Natural killer cell treated with Interleukin-12 subunit alpha and Interleukin-12 subunit beta and Interleukin-15 and Interleukin-18, amount 100 ng/mL, for 72 hours (primary cell): ENCODE measurements at regions not wholly inside any gene's neighbourhood (a gene's known extent, or its start where the extent isn't known, plus 50 kb on each side); places are given as distances from the start of the nearest gene placed in this dataset.
A peak's percentile ranks its signal among the peaks of the same experiment; 100 is the strongest.

ENCODE experiments used
- ATAC-seq, 2 donors: fragments of 150-1000 bp; cut with Tn5 transposase in 1 of 2; sonication (Bioruptor Pico), chemical (Tn5 transposase) in 1 of 2; 2 replicates each; pipeline ENCODE4 v1.10.0; 2021
- DNase-seq: peaks from one replicate; pipeline ENCODE4 v3.0.0; 2022; ENCODE audit warnings: low spot score
- H3K27ac Mint-ChIP-seq, 2 donors: 1 replicate in 1 of 2; 2 replicates in 1 of 2; pipeline ENCODE4 v1.8.0; 2022; ENCODE audit warnings: mixed read lengths in 2 of 2, mild to moderate bottlenecking in 1 of 2, moderate library complexity in 1 of 2
- H3K27me3 Mint-ChIP-seq, 2 donors: 1 replicate in 1 of 2; 2 replicates in 1 of 2; pipeline ENCODE4 v1.8.0; 2022; ENCODE audit warnings: mixed read lengths in 2 of 2
- H3K36me3 Mint-ChIP-seq: one replicate; pipeline ENCODE4 v1.8.0; 2022; ENCODE audit warnings: mixed read lengths
- H3K4me1 Mint-ChIP-seq, 2 donors: 1 replicate in 1 of 2; 2 replicates in 1 of 2; pipeline ENCODE4 v1.8.0; 2022; ENCODE audit warnings: low read depth in 2 of 2, mixed read lengths in 2 of 2, mild to moderate bottlenecking in 1 of 2
- H3K4me3 Mint-ChIP-seq: one replicate; pipeline ENCODE4 v1.8.0; 2022; ENCODE audit warnings: mixed read lengths
- H3K9me3 Mint-ChIP-seq: 2 replicates; pipeline ENCODE4 v1.8.0; 2022; ENCODE audit warnings: mixed read lengths

DNA sequence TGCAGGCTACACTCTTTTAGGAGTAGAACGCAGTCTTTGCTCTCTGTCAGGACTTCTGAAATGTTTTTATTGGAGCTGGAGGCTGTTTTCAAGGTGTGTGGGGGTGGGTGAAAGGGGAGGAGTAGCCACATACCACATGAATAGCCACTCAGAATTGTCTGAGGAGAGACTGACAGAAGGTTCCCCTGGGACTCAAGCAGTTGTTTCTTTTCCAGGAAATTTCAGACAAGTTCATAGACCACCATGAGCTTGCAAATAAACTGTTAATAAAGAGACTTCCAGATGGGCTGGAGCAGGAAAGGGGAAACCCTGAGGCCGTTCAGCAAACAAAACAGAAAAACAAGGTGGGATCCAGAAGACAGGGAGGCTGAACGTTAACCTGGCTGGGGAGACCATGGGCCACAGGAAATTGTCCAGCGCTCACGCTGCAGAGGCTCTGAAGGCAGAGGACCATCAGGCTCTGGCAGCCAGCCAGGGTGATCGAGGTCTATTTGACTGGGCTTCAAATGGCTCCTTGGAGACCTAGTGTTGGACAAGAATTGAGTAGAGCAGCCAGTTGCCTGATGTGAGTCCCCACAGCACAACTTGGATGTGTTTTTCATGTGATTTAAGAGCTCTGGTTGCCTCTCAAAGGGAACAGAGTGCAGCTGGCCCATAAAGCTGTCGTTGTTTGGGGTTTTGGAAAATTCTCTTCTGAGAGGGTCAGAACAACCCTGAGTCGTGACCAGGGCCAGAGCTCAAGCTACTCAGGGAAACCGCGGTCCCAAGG, 159.2 kb upstream of the RAI14 start:
- no peaks in the 10 kb centered on the region for H3K27me3 Mint-ChIP-seq
- no peak for DNase-seq
- H3K4me1 Mint-ChIP-seq, result peaks cover 60 to 66% of the 10 kb centered on the region in 2 donors
- ATAC-seq, result no peak
- peak overlapping the region; percentile 27 to 73 for H3K27ac Mint-ChIP-seq
- H3K36me3 Mint-ChIP-seq, result no peaks in the 10 kb centered on the region
- no peaks in the 10 kb centered on the region for H3K9me3 Mint-ChIP-seq
- peak overlapping the region; percentile 27 for H3K4me3 Mint-ChIP-seq

DNA sequence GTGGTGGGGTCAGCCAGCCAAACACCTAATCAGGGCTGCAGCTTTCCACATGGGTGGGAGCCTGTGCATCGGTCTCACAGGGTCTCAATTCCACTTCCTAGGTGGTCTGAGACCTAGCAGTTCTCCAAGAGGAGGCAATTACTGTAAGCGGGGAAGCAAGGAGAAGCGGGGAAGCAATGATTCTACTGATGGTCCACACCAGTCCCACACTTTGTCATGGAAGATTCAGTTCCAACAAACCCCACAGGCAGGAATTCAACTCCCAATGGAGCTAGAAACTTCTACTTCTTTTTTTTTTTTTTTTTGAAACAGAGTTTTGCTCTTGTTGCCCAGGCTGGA, 158.7 kb upstream of the RAI14 start:
- ATAC-seq (no peak), DNase-seq (no peak)
- H3K4me3 Mint-ChIP-seq, result no peak overlapping the region
- no peaks in the 10 kb centered on the region for H3K9me3 Mint-ChIP-seq
- H3K36me3 Mint-ChIP-seq, result no peaks in the 10 kb centered on the region
- H3K27ac Mint-ChIP-seq, result peak overlapping the region; percentile 27 to 73
- H3K27me3 Mint-ChIP-seq, result no peaks in the 10 kb centered on the region
- peaks cover 64 to 66% of the 10 kb centered on the region in 2 donors for H3K4me1 Mint-ChIP-seq

DNA sequence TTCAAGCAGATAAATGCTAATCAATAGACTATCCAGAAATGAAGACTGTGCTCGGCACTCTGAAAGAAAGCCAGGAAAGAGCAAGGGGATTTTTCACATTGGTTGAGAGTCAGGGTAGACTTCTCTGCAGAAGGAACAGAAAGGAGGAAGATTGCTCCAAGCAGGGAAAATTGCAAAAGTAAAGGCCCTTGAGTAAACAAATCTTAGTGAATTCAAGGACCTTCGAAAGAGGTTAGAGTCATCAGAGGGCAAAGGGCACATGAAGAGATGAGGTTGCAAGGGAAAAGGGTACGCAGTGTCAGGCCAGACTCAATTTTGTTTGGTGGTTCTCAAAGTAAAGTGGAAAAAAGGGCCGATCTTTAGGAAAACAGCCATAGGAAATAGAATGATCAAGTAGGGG, 157.6 kb upstream of the RAI14 start:
- peaks cover 54 to 60% of the 10 kb centered on the region in 2 donors for H3K4me1 Mint-ChIP-seq
- no peaks in the 10 kb centered on the region for H3K9me3 Mint-ChIP-seq

DNA sequence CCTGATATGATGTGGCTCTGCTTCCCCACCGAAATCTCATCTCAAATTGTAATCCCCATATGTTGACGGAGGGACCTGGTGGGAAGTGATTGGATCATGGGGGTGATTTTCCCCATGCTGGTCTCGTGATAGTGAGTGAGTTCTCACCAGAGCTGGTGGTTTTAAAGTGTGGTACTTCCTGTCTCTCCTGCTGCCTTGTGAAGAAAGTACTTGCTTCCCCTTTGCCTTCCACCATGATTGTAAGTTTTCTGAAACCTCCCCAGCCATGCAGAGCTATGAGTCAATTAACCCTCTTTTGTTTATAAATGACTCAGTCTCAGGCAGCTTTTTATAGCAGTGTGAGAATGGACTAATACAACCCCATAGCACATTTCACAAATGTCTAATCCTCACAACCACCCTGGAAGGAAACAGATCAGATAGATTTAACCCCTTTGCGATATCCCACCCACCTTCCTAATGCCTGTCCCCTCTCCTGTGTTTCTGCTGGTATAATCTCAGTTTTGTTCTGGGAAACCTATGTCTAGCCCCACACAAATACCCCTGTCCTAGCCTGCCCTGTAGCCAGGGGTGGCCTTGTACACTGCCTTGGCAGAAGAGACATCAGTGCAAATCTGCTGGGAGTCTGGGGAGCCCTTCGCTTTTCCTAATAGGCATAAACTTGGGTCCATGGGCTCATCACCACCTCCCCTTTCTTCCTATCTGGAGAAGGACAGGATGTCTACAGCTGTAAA, 157.0 kb upstream of the RAI14 start:
- Mint-ChIP-seq H3K4me1 (peaks cover 50 to 55% of the 10 kb centered on the region in 2 donors), H3K36me3 (no peaks in the 10 kb centered on the region), H3K4me3 (peak overlapping the region; percentile 42), H3K9me3 (no peaks in the 10 kb centered on the region), H3K27ac (peak overlapping the region; percentile 70 to 88), H3K27me3 (peaks cover 0 to 5% of the 10 kb centered on the region in 2 donors)
- ATAC-seq, result peak; percentile 93 to 94
- peak; percentile 78 for DNase-seq

More for the DNA sequence above, 157.6 kb upstream of the RAI14 start:
- ATAC-seq (no peak), DNase-seq (no peak)
- Mint-ChIP-seq H3K4me3 (peak overlapping the region; percentile 42), H3K36me3 (no peaks in the 10 kb centered on the region), H3K27ac (peak overlapping the region; percentile 70 to 88), H3K27me3 (no peaks in the 10 kb centered on the region)

DNA sequence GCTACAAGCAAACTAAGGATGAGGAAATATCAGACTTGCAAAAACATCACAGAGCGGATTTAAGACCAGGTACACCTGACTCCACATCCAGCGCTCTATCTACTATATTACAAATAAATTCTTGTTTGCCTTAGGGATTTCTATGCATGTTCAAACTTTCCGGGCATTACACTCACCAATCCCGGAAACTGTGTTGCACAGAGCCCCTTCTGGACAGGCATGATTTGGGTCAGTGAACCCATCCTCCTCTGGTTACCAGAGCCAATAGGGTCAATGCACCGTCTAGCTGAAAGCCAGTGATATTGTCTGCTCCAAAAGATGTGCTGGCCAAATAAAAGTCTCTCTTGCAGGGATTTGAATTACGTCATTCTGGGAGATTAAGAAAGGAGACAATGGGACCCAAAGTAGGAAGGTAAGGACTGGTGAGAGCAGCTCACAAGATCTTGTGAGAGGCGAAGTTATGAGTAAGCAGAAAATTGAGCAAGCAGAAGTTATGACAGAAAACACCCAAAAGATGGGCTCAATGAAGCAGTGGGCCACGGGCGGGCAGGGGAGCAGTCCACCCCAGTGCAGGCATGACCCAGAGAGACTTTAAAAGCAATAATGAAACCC, 155.8 kb upstream of the RAI14 start:
- no peak overlapping the region for H3K4me3 Mint-ChIP-seq
- no peaks in the 10 kb centered on the region for H3K36me3 Mint-ChIP-seq
- no peaks in the 10 kb centered on the region for H3K9me3 Mint-ChIP-seq
- no peak for DNase-seq
- peak overlapping the region; percentile 70 to 77 for H3K27ac Mint-ChIP-seq
- peaks cover 2 to 12% of the 10 kb centered on the region in 2 donors for H3K27me3 Mint-ChIP-seq
- ATAC-seq, result no peak
- peaks cover 38 to 43% of the 10 kb centered on the region in 2 donors for H3K4me1 Mint-ChIP-seq

DNA sequence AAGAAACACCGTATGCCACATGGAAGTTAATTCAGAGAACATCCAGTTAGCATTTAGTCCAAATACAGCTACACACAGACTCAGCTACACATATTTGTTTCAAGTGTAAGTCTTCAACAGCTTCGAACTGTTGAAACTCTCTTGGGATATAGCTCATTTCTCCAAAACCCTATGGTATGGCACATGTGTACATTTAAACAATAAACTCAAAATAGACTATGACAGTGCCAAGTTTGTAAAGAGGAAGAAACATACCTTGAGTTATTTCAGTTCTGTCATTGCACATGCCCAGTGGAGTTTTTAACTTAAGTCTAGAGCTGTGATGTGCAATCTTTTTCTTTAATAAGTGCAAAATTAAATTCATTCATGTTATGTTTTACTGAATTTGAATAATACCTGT, 155.1 kb upstream of the RAI14 start:
- Mint-ChIP-seq H3K36me3 (no peaks in the 10 kb centered on the region), H3K27me3 (peaks cover 3 to 12% of the 10 kb centered on the region in 2 donors), H3K4me3 (no peak overlapping the region), H3K4me1 (peaks cover 35 to 38% of the 10 kb centered on the region in 2 donors), H3K9me3 (no peaks in the 10 kb centered on the region), H3K27ac (peak overlapping the region in 1 of 2 donors; percentile 77)
- no peak for DNase-seq
- ATAC-seq, result no peak

DNA sequence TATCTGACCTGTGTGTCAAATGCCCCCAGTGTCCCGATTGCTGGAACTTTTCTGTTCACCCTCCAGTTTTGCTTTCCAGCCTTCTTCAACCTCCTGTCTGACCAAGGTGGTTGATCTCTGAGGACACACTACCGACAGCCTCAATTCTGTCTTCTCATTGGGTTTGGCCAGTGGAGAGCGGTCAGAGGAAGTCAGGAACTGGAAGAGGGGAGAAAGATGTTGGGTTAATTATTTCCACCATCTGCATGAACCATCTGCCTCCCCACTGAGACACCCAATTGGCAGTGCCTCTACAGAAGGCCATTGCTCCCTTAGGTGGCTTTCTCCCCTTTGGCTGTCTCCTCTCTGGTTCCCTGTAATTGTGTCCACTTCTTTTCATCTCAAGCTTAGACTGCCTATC, 154.3 kb upstream of the RAI14 start:
- peaks cover 3 to 12% of the 10 kb centered on the region in 2 donors for H3K27me3 Mint-ChIP-seq
- no peak overlapping the region for H3K4me3 Mint-ChIP-seq
- H3K4me1 Mint-ChIP-seq, result peaks cover 27 to 29% of the 10 kb centered on the region in 2 donors
- H3K27ac Mint-ChIP-seq, result no peak overlapping the region
- ATAC-seq (no peak), DNase-seq (no peak)
- H3K36me3 Mint-ChIP-seq, result no peaks in the 10 kb centered on the region
- no peaks in the 10 kb centered on the region for H3K9me3 Mint-ChIP-seq

DNA sequence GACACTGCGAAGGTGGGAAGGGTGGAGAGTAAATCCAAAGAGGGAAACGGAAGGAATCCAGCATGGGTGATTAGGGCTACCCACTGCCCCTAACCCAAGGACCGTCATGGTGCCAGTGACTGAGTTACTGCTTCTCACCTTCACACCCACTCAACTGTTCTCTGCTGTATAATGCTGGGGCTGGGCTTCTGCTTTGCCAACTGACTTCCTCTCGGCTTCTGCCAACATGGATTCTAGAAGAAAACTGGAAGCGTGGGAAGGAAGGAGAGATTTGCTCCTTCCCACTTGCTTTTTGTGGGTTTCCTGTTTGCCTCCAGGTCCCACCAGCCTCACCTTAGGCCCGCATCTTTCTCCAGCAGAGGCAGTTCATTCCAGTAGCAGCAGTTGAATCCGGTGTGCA, 153.5 kb upstream of the RAI14 start:
- Mint-ChIP-seq H3K27me3 (peaks cover 3 to 12% of the 10 kb centered on the region in 2 donors), H3K9me3 (no peaks in the 10 kb centered on the region), H3K27ac (peak overlapping the region in 1 of 2 donors; percentile 20), H3K4me3 (no peak overlapping the region), H3K36me3 (no peaks in the 10 kb centered on the region), H3K4me1 (peaks cover 21 to 23% of the 10 kb centered on the region in 2 donors)
- DNase-seq, result no peak
- no peak for ATAC-seq

DNA sequence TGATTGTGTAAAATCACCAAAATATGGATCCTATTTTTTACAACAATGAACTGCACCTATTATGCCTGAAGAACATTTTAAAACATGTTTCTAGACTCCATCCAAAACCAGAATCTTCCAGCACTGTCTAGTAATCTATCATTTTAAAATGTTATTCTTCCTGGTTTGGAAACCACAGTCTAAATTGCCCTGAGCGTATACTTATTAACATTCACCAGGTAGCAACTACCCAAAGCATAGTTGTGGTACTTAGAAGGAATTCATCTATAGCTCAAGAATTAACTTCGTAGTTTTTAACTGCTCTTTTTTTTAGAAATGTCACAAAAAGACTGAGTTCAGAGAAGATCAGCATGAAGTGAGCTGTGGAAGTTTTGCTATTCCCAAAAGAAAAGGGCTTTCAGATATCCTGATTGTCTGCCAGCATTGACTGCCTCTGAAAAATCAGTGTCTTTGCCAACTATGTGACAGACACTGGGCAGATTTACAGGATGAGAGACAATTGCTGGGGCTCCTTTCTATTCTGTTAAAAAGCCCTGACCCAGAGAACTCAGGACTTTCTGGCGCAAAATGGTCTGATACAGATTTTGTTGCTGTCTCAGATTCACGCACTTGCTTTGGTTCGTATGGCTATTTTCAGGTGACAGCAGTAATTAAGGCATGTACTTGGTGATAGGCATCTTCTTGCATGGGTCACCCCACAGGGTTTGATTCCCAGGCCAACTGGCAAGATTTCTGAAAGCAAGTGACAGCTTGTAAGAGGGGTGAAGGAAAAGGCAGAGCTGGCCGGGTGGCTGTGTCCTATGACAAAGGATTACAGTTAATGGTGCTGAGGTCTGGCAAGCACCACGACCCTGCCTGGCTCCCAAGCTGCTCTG, 152.5 kb upstream of the RAI14 start:
- no peaks in the 10 kb centered on the region for H3K9me3 Mint-ChIP-seq
- DNase-seq (no peak), ATAC-seq (no peak)
- no peak overlapping the region for H3K4me3 Mint-ChIP-seq
- peak overlapping the region in 1 of 2 donors; percentile 20 for H3K27ac Mint-ChIP-seq
- H3K36me3 Mint-ChIP-seq, result no peaks in the 10 kb centered on the region
- peaks cover 3 to 12% of the 10 kb centered on the region in 2 donors for H3K27me3 Mint-ChIP-seq
- H3K4me1 Mint-ChIP-seq, result peaks cover 18 to 19% of the 10 kb centered on the region in 2 donors

DNA sequence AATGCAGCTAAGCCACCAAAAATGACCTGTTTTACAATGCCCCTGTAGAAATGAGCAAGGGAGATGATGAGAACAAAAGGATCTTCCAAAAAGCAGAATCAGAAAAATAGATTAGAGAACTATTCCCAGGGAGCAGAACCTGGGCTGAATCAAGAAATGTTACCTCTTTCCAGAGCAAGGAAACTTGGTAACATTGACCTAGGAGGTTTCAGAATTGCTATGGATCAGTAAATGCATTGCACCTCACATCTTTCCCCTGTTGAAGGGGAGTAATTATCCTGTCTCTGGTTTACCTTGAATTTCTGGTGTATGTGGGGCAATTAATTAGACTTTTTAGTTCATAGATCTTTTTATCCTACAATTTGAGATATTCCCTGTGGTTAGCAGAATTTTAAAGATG, 151.2 kb upstream of the RAI14 start:
- H3K36me3 Mint-ChIP-seq, result no peaks in the 10 kb centered on the region
- no peak for DNase-seq
- H3K9me3 Mint-ChIP-seq, result no peaks in the 10 kb centered on the region
- H3K27ac Mint-ChIP-seq, result peak overlapping the region in 1 of 2 donors; percentile 13
- H3K4me1 Mint-ChIP-seq, result peaks cover 8 to 9% of the 10 kb centered on the region in 2 donors
- no peak overlapping the region for H3K4me3 Mint-ChIP-seq
- peaks cover 3 to 12% of the 10 kb centered on the region in 2 donors for H3K27me3 Mint-ChIP-seq
- no peak for ATAC-seq

DNA sequence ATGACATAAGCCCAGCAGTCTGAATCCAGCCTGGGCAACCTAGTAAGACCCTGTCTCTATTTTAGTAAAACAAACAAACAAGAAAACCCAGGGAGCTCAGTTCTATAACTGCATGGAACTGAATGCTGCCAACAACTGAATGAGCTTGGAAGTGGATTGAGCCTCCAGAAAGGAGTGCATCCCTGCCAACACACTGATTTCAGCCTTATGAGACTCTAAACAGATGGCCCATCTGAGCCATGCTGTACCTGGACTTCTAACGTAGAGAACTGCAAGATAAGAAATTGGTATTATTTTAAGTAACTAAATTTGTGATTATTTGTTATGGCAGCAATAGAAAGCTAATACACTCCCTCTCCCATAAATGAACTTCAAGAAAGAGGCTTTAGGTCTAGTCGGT, 150.4 kb upstream of the RAI14 start:
- peaks cover 3 to 12% of the 10 kb centered on the region in 2 donors for H3K27me3 Mint-ChIP-seq
- H3K9me3 Mint-ChIP-seq, result no peaks in the 10 kb centered on the region
- H3K4me1 Mint-ChIP-seq, result peaks cover 3 to 4% of the 10 kb centered on the region in 2 donors
- H3K4me3 Mint-ChIP-seq, result no peak overlapping the region
- no peaks in the 10 kb centered on the region for H3K36me3 Mint-ChIP-seq
- DNase-seq (no peak), ATAC-seq (no peak)
- peak overlapping the region in 1 of 2 donors; percentile 13 for H3K27ac Mint-ChIP-seq

DNA sequence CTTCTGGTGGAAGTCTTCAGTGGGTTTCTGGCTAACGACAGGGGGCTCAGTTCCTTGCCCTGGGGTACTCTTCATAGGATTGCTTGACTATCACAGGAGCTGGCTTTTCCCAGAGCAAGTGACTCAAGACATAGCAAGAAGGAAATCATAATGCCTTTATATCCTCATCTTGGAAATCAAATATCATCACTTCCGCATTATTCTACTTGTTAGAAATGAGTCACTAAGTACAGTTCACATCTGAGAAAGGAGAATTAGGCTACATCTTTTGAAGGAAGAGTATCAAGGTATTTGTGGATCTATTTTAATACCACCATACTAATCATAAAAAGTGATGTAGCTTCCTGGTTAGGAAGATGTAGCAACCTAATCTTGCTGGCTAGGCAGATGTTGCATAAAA, 148.2 kb upstream of the RAI14 start:
- Mint-ChIP-seq H3K36me3 (no peaks in the 10 kb centered on the region), H3K9me3 (no peaks in the 10 kb centered on the region), H3K27me3 (peaks cover 3 to 12% of the 10 kb centered on the region in 2 donors), H3K27ac (no peak overlapping the region), H3K4me3 (no peak overlapping the region), H3K4me1 (peaks cover 0 to 3% of the 10 kb centered on the region in 2 donors)
- DNase-seq (no peak), ATAC-seq (no peak)

DNA sequence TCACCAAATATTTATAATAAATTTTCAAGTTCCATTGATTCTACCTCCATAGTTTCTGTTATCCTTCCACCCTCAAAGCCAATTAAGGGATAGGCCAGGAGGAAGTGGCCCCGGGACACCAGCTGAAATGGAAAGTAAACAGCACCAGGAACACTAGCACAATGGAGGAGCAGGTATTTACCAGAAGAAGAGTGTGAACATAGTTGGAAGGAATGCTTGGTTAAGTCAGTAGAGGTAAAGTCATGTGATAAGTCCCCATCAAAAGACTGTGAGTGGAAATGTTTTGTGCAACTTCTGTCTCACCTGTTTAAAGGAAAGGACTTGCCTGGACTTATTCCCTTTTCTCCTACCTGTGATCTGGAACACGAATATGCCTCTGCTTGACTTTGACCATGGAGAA, 146.7 kb upstream of the RAI14 start:
- H3K27me3 Mint-ChIP-seq, result peaks cover 3 to 5% of the 10 kb centered on the region in 2 donors
- DNase-seq (no peak), ATAC-seq (no peak)
- H3K36me3 Mint-ChIP-seq, result no peaks in the 10 kb centered on the region
- no peak overlapping the region for H3K27ac Mint-ChIP-seq
- no peak overlapping the region for H3K4me3 Mint-ChIP-seq
- H3K4me1 Mint-ChIP-seq, result peaks cover 0 to 3% of the 10 kb centered on the region in 2 donors
- H3K9me3 Mint-ChIP-seq, result no peaks in the 10 kb centered on the region
